ENCODE measurements at regions not wholly inside any gene's neighbourhood (a gene's known extent, or its start where the extent isn't known, plus 50 kb on each side); places are given as distances from the start of the nearest gene placed in this dataset.

DNA sequence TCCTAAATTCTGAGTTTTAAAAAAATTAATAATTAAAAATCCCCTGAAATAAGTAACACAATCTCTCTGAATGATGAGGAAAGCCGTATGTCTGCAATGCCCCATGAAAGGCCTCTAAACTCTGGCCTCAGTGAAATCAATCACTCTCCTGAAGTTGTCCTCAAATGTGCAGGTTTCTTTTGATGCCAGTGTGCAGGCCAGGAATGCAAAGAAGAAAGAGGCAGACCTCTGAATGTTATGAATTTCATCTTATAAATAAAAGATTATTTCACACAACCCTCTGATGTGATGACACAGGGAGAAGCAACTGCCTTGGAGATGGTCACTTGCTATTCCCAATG, 121.8 kb downstream of the TBXT start:
- Histone ChIP-seq H3K9ac (ENCODE audit: low read length) (no peak overlapping the region), H3K36me3 (ENCODE audit: control insufficient read depth, insufficient read depth, low read length) (no peaks in the 10 kb centered on the region), H3K27ac (ENCODE audit: low read depth, low read length) (no peak overlapping the region), H3K27me3 (ENCODE audit: control insufficient read depth, insufficient read depth, low read length) (no peaks in the 10 kb centered on the region), H3K4me1 (ENCODE audit: control insufficient read depth, insufficient read depth, low read length) (no peaks in the 10 kb centered on the region), H3K4me3 (ENCODE audit: low read length) (no peak overlapping the region)

DNA sequence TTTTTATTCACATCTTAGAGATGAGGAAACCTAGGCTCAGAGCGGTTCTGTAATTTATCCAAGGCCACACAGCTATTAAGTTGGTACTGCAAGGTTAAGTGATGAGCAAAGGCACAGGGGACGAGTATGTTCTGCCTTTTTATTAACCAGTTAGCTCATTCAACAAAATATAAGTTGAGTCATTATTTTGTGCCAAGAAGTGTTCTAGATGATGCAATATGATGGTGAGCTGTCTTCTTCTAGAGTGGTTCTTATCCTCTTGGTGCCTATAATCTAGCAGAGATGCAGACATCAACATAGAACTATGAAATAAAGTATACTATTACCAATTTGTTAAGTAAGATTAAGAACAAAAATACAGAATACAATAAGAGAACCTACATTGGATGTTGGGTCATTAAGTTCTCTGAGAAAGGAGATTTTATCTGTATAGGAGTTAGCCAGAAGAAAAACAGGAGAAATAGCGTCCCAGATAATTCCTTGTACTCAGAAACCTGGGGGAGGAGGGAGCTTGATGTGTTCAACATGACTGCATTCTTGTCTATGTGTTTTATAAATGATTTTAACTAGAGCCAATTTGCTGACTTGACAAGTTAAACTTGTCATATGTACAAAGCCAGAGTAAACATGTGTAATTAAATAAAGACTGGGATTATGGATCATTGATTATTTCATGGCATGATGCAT, 122.3 kb downstream of the TBXT start:
- no peak overlapping the region for H3K4me3 ChIP-seq (ENCODE audit: low read length)

DNA sequence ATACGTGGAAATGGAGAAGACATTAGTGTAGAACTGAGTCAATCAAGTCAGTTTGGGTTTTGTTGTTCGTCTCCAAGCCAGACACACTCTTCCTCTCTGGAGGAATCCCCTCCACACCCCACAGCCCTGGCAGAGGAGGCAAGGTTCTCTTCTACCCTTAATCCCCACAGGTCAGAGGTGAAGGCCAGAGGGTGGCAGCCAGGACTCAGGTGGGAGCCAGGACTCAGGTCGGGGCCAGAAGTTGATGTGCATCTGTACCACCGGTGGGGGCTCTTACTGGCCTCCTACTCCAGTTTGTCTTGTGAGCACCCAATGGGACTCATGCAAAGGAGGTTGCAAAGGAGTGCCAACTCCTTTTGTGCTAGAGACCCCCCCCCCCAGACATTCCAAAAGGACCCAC, 126.4 kb downstream of the TBXT start:
- H3K27me3 ChIP-seq (ENCODE audit: control insufficient read depth, insufficient read depth, low read length): no peaks in the 10 kb centered on the region
- no peaks in the 10 kb centered on the region for H3K4me1 ChIP-seq (ENCODE audit: control insufficient read depth, insufficient read depth, low read length)
- H3K27ac ChIP-seq (ENCODE audit: low read depth, low read length): no peak overlapping the region
- H3K9ac ChIP-seq (ENCODE audit: low read length): no peak overlapping the region
- H3K4me3 ChIP-seq (ENCODE audit: low read length): no peak overlapping the region
- no peaks in the 10 kb centered on the region for H3K36me3 ChIP-seq (ENCODE audit: control insufficient read depth, insufficient read depth, low read length)

More for the DNA sequence above, 122.3 kb downstream of the TBXT start:
- no peak overlapping the region for H3K9ac ChIP-seq (ENCODE audit: low read length)
- H3K27me3 ChIP-seq (ENCODE audit: control insufficient read depth, insufficient read depth, low read length): no peaks in the 10 kb centered on the region
- no peaks in the 10 kb centered on the region for H3K36me3 ChIP-seq (ENCODE audit: control insufficient read depth, insufficient read depth, low read length)
- no peak overlapping the region for H3K27ac ChIP-seq (ENCODE audit: low read depth, low read length)
- H3K4me1 ChIP-seq (ENCODE audit: control insufficient read depth, insufficient read depth, low read length): no peaks in the 10 kb centered on the region

DNA sequence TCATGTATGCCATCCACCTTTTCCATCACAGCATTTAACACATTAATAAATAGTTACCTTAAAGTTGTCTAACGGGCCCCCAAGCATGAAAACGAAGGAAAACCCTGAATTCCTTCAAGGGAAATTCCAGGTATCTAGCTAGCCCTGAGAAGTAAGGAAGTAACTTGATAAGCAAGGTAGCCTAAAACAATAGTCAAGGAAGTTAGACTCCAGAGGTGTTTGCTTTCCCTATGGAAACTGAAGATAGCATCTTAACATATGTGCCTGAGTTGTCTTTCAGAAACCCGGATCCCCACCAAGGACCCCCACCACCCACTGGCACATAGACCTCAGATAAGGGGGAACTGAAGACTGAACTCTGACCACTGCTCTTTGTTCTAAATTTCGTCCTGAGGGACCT, 127.4 kb downstream of the TBXT start:
- Histone ChIP-seq H3K4me3 (ENCODE audit: low read length) (no peak overlapping the region), H3K4me1 (ENCODE audit: control insufficient read depth, insufficient read depth, low read length) (no peaks in the 10 kb centered on the region), H3K36me3 (ENCODE audit: control insufficient read depth, insufficient read depth, low read length) (no peaks in the 10 kb centered on the region), H3K9ac (ENCODE audit: low read length) (no peak overlapping the region), H3K27me3 (ENCODE audit: control insufficient read depth, insufficient read depth, low read length) (no peaks in the 10 kb centered on the region), H3K27ac (ENCODE audit: low read depth, low read length) (no peak overlapping the region)

DNA sequence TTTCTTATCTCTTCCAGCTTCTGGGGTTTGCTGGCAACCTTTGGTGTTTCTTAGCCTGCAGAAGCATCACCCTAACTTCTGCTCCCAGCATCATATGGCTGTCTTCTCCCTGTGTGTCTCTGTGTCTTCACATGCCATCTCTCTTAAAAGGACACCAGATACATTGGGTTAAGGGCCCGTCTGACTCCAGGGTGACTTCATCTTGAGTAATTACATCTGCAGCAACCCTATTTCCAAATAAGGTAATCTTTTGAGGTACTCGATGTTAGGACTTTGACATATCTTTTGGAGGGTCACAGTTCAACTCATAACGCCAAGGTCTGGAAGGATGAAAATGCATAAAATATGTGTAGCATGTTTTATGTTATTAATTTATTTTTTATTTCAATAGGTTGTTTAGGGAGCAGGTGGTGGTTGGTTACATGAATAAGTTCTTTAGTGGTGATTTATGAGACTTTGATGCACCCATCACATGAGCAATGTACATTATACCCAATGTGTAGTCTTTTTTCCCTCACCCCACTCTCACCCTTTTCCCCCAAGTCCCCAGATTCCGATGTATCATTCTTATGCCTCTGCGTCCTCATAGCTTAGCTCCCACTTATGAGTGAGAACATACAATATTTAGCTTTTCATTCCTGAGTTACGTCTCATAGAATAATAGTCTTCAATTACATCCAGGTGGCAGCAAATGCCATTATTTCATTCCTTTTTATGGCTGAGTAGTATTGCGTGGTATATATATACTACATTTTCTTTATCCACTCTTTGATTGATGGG, 131.1 kb downstream of the TBXT start:
- Histone ChIP-seq H3K27ac (ENCODE audit: low read depth, low read length) (no peak overlapping the region), H3K9ac (ENCODE audit: low read length) (no peak overlapping the region), H3K27me3 (ENCODE audit: control insufficient read depth, insufficient read depth, low read length) (no peaks in the 10 kb centered on the region), H3K4me1 (ENCODE audit: control insufficient read depth, insufficient read depth, low read length) (peaks cover 3% of the 10 kb centered on the region), H3K36me3 (ENCODE audit: control insufficient read depth, insufficient read depth, low read length) (no peaks in the 10 kb centered on the region), H3K4me3 (ENCODE audit: low read length) (no peak overlapping the region)

DNA sequence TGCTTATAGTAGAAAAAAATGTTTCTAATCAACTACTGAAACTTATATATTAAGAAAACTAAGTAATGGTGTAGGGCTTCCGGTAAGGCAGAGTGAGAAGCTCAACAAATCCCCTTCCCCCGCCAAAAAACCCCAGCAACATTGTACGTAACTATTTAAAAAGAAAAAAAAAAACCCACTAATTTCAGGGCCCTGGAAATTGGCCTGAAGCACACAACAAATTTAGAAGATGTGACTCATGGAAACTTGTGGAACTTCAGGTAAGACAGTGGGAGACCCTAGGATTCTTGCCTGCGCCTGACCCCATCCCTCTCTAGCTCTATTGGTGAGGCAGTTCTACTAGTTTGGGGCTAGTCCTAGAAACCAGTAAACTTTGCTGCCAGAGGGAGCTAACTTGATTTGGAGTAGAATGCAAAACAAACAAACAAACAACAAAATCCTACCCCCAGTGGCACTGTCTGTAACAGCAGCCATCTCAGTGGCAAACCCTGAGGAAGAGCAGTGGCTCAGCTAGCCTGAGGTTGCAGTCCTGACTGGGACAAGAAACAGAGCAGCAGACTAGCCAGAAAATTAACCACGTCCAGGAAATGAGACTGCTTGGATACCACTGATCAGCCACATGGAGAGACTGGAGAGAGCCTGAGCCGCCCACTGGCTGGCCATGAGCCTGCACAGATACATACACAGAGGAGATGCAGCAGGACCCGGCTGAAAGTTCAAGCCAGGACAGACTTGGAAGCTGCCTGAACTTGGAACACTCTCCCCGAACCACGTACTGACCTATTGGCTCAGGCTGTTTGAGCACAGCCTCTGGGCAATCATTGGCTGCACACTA, 135.1 kb downstream of the TBXT start:
- H3K27ac ChIP-seq (ENCODE audit: low read depth, low read length): peak overlapping the region; percentile 71
- no peaks in the 10 kb centered on the region for H3K27me3 ChIP-seq (ENCODE audit: control insufficient read depth, insufficient read depth, low read length)
- no peak overlapping the region for H3K4me3 ChIP-seq (ENCODE audit: low read length)
- peaks cover 3% of the 10 kb centered on the region for H3K4me1 ChIP-seq (ENCODE audit: control insufficient read depth, insufficient read depth, low read length)
- no peaks in the 10 kb centered on the region for H3K36me3 ChIP-seq (ENCODE audit: control insufficient read depth, insufficient read depth, low read length)
- H3K9ac ChIP-seq (ENCODE audit: low read length): no peak overlapping the region

- H3K4me3 ChIP-seq (ENCODE audit: low read length): no peak overlapping the region
- H3K27ac ChIP-seq (ENCODE audit: low read depth, low read length): no peak overlapping the region
- H3K4me1 ChIP-seq (ENCODE audit: control insufficient read depth, insufficient read depth, low read length): peaks cover 3% of the 10 kb centered on the region
- no peak overlapping the region for H3K9ac ChIP-seq (ENCODE audit: low read length)
- H3K27me3 ChIP-seq (ENCODE audit: control insufficient read depth, insufficient read depth, low read length): no peaks in the 10 kb centered on the region
- H3K36me3 ChIP-seq (ENCODE audit: control insufficient read depth, insufficient read depth, low read length): no peaks in the 10 kb centered on the region
Measured at GRCh38 chr6:166031275-166031674, 136.4 kb downstream of the TBXT start.

DNA sequence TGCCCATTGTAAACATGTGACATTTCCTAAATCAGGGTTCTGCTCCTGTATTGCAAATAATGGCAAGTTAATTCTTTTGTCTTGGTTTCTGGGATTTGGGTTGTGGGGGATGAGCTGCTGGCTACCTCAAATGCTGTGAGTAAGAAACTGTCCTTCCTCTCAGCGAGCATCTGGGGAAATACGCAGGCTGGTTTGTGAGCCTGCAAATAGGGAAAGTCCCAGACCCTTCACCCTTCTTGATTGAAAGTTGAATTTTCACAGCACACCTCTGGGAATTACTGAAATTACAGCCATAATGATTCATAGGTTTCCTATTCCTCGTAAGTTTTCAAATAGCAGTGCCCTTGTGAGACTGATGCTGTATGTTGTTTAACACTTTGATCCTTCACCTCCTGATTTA, 138.1 kb downstream of the TBXT start:
- H3K4me1 ChIP-seq (ENCODE audit: control insufficient read depth, insufficient read depth, low read length): peaks cover 3% of the 10 kb centered on the region
- H3K27ac ChIP-seq (ENCODE audit: low read depth, low read length): no peak overlapping the region
- no peak overlapping the region for H3K4me3 ChIP-seq (ENCODE audit: low read length)
- no peaks in the 10 kb centered on the region for H3K36me3 ChIP-seq (ENCODE audit: control insufficient read depth, insufficient read depth, low read length)
- H3K9ac ChIP-seq (ENCODE audit: low read length): no peak overlapping the region
- no peaks in the 10 kb centered on the region for H3K27me3 ChIP-seq (ENCODE audit: control insufficient read depth, insufficient read depth, low read length)

- Histone ChIP-seq H3K36me3 (ENCODE audit: control insufficient read depth, insufficient read depth, low read length) (no peaks in the 10 kb centered on the region), H3K9ac (ENCODE audit: low read length) (no peak overlapping the region), H3K27ac (ENCODE audit: low read depth, low read length) (no peak overlapping the region), H3K4me1 (ENCODE audit: control insufficient read depth, insufficient read depth, low read length) (peaks cover 3% of the 10 kb centered on the region), H3K4me3 (ENCODE audit: low read length) (no peak overlapping the region), H3K27me3 (ENCODE audit: control insufficient read depth, insufficient read depth, low read length) (no peaks in the 10 kb centered on the region)
Measured at GRCh38 chr6:166027761-166028160, 139.9 kb downstream of the TBXT start.

DNA sequence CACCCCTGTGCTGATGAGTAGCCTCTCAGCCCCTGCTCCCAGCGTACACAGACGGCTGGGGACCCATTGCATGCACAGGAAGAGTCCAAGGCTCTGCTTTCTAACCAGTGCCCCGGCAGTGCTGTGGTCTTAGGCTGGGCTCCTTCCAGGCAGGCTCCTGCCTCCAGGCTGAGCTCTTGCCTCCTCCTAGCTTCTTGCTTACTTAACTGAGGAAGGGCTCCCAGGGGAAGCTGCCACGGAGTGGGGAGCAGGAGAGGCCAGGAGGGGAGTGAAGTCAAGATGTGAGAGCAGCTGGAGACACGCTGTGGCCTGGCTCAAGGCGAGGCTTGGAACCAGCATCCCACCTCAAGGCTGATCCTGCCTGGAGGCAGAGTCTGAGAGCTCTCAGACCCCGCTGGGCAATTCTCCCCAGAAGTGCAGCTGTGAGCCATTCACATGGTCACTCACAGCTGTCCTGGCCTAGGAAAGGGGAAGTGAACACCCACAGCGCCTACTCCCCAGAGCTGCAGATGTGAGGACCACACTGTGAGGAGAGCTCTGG, 141.0 kb downstream of the TBXT start:
- H3K27ac ChIP-seq (ENCODE audit: low read depth, low read length): no peak overlapping the region

DNA sequence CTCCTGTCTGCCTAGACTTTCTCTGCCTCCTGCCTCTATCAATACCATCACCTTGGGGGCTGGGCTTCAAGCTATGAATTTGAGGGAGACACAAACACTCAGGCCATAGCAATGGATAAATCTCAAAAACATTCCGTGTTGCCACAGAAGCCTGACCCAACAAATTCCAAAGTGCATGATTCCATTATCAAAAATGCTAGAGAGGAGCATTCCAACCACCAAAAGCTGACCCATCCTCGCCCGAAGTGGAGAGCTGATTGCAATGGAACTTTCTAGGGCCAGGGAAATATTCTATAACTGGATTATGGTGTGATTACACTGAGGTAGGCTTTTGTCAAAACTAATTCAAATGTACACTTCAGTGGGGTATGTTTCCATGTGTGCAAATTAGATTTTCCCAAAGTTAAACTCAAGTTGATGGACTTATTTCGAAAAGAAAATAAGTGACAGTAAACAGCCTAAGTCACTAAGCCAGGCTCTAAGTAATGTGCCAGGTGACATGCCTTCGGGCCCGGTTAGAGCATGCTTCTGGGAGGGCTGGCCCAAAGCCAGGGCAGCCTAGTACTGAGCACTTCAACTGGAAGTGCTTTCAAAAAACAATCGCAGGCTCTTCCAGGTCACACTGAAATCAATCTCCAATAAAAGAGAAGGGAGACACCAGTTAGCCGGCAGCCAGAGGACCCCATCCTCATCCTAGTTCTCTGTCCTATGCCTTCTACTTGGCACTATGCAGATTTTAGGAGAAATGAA, 142.3 kb downstream of the TBXT start:
- H3K4me1 ChIP-seq (ENCODE audit: control insufficient read depth, insufficient read depth, low read length): no peaks in the 10 kb centered on the region
- no peaks in the 10 kb centered on the region for H3K36me3 ChIP-seq (ENCODE audit: control insufficient read depth, insufficient read depth, low read length)
- no peak overlapping the region for H3K27ac ChIP-seq (ENCODE audit: low read depth, low read length)

More for the DNA sequence above, 141.0 kb downstream of the TBXT start:
- Histone ChIP-seq H3K27me3 (ENCODE audit: control insufficient read depth, insufficient read depth, low read length) (no peaks in the 10 kb centered on the region), H3K4me3 (ENCODE audit: low read length) (no peak overlapping the region), H3K36me3 (ENCODE audit: control insufficient read depth, insufficient read depth, low read length) (no peaks in the 10 kb centered on the region), H3K4me1 (ENCODE audit: control insufficient read depth, insufficient read depth, low read length) (no peaks in the 10 kb centered on the region), H3K9ac (ENCODE audit: low read length) (no peak overlapping the region)

DNA sequence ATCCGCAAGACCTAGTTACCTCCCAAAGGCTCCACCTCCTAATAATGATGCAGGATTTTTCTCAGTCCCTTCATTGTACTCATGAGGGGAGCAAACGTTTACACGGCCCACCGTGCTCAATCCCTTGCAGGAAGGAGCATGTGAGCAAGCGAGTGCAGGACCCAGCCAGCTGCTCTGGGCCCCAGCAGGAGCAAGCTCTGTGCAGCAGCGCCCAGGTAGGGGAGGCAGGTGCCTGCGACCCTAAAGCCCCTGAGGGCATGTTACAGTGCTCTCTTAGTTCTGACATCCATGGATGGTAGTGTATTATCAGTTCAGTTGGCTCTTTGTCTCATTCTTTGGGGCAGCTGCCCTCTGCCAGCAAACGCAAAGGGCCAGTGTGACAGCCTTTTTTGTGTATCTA, 143.4 kb downstream of the TBXT start:
- H3K4me1 ChIP-seq (ENCODE audit: control insufficient read depth, insufficient read depth, low read length): no peaks in the 10 kb centered on the region
- no peaks in the 10 kb centered on the region for H3K27me3 ChIP-seq (ENCODE audit: control insufficient read depth, insufficient read depth, low read length)
- H3K36me3 ChIP-seq (ENCODE audit: control insufficient read depth, insufficient read depth, low read length): no peaks in the 10 kb centered on the region
- no peak overlapping the region for H3K9ac ChIP-seq (ENCODE audit: low read length)
- H3K4me3 ChIP-seq (ENCODE audit: low read length): no peak overlapping the region
- no peak overlapping the region for H3K27ac ChIP-seq (ENCODE audit: low read depth, low read length)

More for the DNA sequence above, 142.3 kb downstream of the TBXT start:
- Histone ChIP-seq H3K9ac (ENCODE audit: low read length) (no peak overlapping the region), H3K27me3 (ENCODE audit: control insufficient read depth, insufficient read depth, low read length) (no peaks in the 10 kb centered on the region), H3K4me3 (ENCODE audit: low read length) (no peak overlapping the region)
